SK-N-SH treated with all-trans-retinoic acid at 6 μM for 48 hours (cell line): ENCODE measurements at regions not wholly inside any gene's neighbourhood (a gene's known extent, or its start where the extent isn't known, plus 50 kb on each side); places are given as distances from the start of the nearest gene placed in this dataset.
"Not testable (repeated sequence)": the region's sequence is repeated elsewhere in the genome, so short reads cannot be mapped to it uniquely, and the experiment has no call there.

Experiments used
- CREB5 ChIP-seq: fragments of 250-450 bp; sonication (Bioruptor Pico); IDR thresholded peaks from 2 replicates; pipeline ENCODE4 v1.5.1; 2020; ENCODE audit warnings: low read depth, mild to moderate bottlenecking, moderate library complexity
- CSDC2 ChIP-seq: fragments of 250-450 bp; sonication (Bioruptor Pico); IDR thresholded peaks from 2 replicates; pipeline ENCODE4 v1.5.0; 2020; ENCODE audit warnings: mild to moderate bottlenecking, moderate library complexity
- ESRRG ChIP-seq: fragments of 250-450 bp; sonication (Bioruptor Pico); IDR thresholded peaks from 2 replicates; pipeline ENCODE4 v1.6.1; 2021; ENCODE audit warnings: mild to moderate bottlenecking
- PATZ1 ChIP-seq: fragments of 250-450 bp; sonication (Bioruptor Pico); IDR thresholded peaks from 2 replicates; pipeline ENCODE4 v1.8.0; 2020; ENCODE audit warnings: mild to moderate bottlenecking, moderate library complexity, borderline replicate concordance
- PPARA ChIP-seq: fragments of 250-450 bp; sonication (Bioruptor Pico); IDR thresholded peaks from 2 replicates; pipeline ENCODE4 v1.5.0; 2020; ENCODE audit warnings: mild to moderate bottlenecking, borderline replicate concordance
- RARB ChIP-seq: fragments of 250-450 bp; sonication (Bioruptor Pico); IDR thresholded peaks from 2 replicates; pipeline ENCODE4 v1.8.0; 2021; ENCODE audit warnings: mild to moderate bottlenecking, moderate library complexity
- TCF4 ChIP-seq: fragments of 250-450 bp; sonication (Bioruptor Pico); IDR thresholded peaks from 2 replicates; pipeline ENCODE4 v1.8.0; 2021; ENCODE audit warnings: mild to moderate bottlenecking, moderate library complexity, borderline replicate concordance
- ZC3H10 ChIP-seq: fragments of 250-450 bp; sonication (Bioruptor Pico); IDR thresholded peaks from 2 replicates; pipeline ENCODE4 v1.5.1; 2021; ENCODE audit warnings: mild to moderate bottlenecking, moderate library complexity
- ZFP3 ChIP-seq: fragments of 250-450 bp; sonication (Bioruptor Pico); IDR thresholded peaks from 2 replicates; pipeline ENCODE4 v1.5.0; 2020; ENCODE audit warnings: mild to moderate bottlenecking, moderate library complexity
- ZNF565 ChIP-seq: fragments of 450-650 bp; formaldehyde crosslinking; conservative IDR thresholded peaks from 2 replicates; pipeline ENCODE4 v1.5.0; 2020; ENCODE audit warnings: low read depth, mild to moderate bottlenecking, moderate library complexity
- ZNF8 ChIP-seq: fragments of 450-650 bp; formaldehyde crosslinking; IDR thresholded peaks from 2 replicates; pipeline ENCODE4 v1.5.0; 2020; ENCODE audit warnings: mild to moderate bottlenecking, moderate library complexity

GRCh38 chrX:13186643-13187042, 133.2 kb downstream of the ATXN3L start:
- not testable (repeated sequence) for TF ChIP-seq ZC3H10 (CRISPR knock-in tag); CSDC2; PATZ1 (CRISPR knock-in tag); ZNF565 (CRISPR knock-in tag); ZNF8 (CRISPR knock-in tag); TCF4 (CRISPR knock-in tag); ZFP3 (CRISPR knock-in tag); RARB (CRISPR knock-in tag); CREB5 (CRISPR knock-in tag); ESRRG (CRISPR knock-in tag); PPARA (CRISPR knock-in tag)
